ENCODE measurements at regions not wholly inside any gene's neighbourhood (a gene's known extent, or its start where the extent isn't known, plus 50 kb on each side); places are given as distances from the start of the nearest gene placed in this dataset.

DNA sequence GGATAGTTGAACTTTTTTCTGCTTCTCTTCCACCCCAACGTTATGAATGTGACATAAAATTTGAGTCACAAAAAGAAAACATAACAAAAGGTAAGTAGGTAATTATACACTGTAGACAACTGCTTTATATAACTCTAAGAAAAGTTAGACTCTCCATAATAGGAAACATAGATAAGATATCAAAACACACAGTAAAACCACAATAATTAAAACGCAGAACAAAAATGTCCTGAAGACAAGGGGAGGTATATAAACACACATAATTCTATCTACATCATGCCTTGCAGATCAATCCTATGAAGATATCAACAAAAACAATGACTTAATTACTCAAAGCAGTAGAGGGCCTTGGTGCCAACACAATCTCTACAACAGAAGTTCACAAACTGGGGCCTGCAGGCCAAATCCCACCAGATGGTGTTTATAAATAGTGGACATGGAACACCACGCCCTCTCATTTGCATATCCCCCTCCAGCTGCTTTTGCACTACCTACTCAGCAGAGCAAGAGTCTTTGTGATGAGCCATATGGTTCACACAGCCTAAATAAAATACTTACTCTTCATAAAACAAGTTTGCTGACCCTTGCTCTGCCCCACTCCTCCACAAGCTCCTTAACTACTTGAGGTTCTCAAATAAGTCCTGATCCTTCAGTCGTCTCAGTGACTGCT, 254.7 kb downstream of the KLF12 start:
- Histone ChIP-seq H3K36me3 (no peaks in the 10 kb centered on the region), H3K4me3 (no peak overlapping the region), H3K27ac (replicated peaks in 1 of 4) (no peak overlapping the region), H3K9me3 (no peaks in the 10 kb centered on the region), H3K27me3 (no peaks in the 10 kb centered on the region), H3K4me1 (peaks cover 3 to 22% (median 7%) of the 10 kb centered on the region in 4 donors)
- intact Hi-C loops (cut with DNase I): no loop called here
- 69% methylated on average over 4 of the region's 4 CpGs for WGBS
- DNase-seq (ENCODE audit: extremely low spot score): no peak
- TF ChIP-seq POLR2A (IDR thresholded peaks at IDR 0.05; ENCODE audit: low read depth): no peak
- TF ChIP-seq, protein P1, sequence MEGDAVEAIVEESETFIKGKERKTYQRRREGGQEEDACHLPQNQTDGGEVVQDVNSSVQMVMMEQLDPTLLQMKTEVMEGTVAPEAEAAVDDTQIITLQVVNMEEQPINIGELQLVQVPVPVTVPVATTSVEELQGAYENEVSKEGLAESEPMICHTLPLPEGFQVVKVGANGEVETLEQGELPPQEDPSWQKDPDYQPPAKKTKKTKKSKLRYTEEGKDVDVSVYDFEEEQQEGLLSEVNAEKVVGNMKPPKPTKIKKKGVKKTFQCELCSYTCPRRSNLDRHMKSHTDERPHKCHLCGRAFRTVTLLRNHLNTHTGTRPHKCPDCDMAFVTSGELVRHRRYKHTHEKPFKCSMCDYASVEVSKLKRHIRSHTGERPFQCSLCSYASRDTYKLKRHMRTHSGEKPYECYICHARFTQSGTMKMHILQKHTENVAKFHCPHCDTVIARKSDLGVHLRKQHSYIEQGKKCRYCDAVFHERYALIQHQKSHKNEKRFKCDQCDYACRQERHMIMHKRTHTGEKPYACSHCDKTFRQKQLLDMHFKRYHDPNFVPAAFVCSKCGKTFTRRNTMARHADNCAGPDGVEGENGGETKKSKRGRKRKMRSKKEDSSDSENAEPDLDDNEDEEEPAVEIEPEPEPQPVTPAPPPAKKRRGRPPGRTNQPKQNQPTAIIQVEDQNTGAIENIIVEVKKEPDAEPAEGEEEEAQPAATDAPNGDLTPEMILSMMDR (IDR thresholded peaks at IDR 0.05): no peak
- no peak for TF ChIP-seq EP300 (IDR thresholded peaks at IDR 0.05)
- TF ChIP-seq POLR2AphosphoS5 (IDR thresholded peaks at IDR 0.05): no peak

GRCh38 chr13:73877399-73877798, 256.8 kb downstream of the KLF12 start:
- intact Hi-C loops (cut with DNase I): no loop called here
- no peak overlapping the region for H3K27ac ChIP-seq (replicated peaks in 1 of 4)
- TF ChIP-seq EP300 (IDR thresholded peaks at IDR 0.05): no peak
- TF ChIP-seq, protein P1 (IDR thresholded peaks at IDR 0.05): no peak
- TF ChIP-seq POLR2AphosphoS5 (IDR thresholded peaks at IDR 0.05): no peak
- TF ChIP-seq POLR2A (IDR thresholded peaks at IDR 0.05; ENCODE audit: low read depth): no peak
- DNase-seq (ENCODE audit: extremely low spot score): no peak
- H3K4me1 ChIP-seq: peaks cover 3 to 13% (median 11%) of the 10 kb centered on the region in 4 donors
- no peaks in the 10 kb centered on the region for H3K9me3 ChIP-seq
- H3K27me3 ChIP-seq: no peaks in the 10 kb centered on the region
- no peak overlapping the region for H3K4me3 ChIP-seq
- no peaks in the 10 kb centered on the region for H3K36me3 ChIP-seq

DNA sequence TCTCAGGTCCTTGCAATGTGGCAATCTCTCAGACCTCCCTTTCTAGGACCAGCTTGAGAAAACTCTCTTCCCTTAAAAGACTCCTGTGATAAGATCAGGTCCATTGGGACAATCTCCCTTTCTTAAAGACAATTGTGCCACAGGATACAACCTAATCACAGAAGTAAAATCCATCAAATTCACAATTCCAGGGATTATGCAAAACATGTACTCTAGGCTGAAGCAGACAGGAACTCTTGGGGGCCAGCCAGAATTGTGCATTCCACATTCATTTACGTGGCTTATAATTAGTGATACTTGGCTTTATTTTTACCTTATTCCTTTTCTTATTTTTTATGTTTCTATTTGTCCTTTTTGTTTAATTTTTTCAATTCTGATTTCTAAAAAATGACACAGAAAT, 257.9 kb downstream of the KLF12 start:
- Histone ChIP-seq H3K4me1 (peaks cover 3 to 23% (median 16%) of the 10 kb centered on the region in 4 donors), H3K27ac (replicated peaks in 1 of 4) (no peak overlapping the region), H3K4me3 (no peak overlapping the region), H3K9me3 (no peaks in the 10 kb centered on the region), H3K36me3 (no peaks in the 10 kb centered on the region), H3K27me3 (no peaks in the 10 kb centered on the region)
- DNase-seq (ENCODE audit: extremely low spot score): no peak
- TF ChIP-seq POLR2AphosphoS5 (IDR thresholded peaks at IDR 0.05): no peak
- no peak for TF ChIP-seq POLR2A (IDR thresholded peaks at IDR 0.05; ENCODE audit: low read depth)
- TF ChIP-seq, protein P1 (IDR thresholded peaks at IDR 0.05): no peak
- TF ChIP-seq EP300 (IDR thresholded peaks at IDR 0.05): no peak
- 47% methylated on average over 1 of the region's 1 CpG for WGBS
- intact Hi-C loops (cut with DNase I): no loop called here

DNA sequence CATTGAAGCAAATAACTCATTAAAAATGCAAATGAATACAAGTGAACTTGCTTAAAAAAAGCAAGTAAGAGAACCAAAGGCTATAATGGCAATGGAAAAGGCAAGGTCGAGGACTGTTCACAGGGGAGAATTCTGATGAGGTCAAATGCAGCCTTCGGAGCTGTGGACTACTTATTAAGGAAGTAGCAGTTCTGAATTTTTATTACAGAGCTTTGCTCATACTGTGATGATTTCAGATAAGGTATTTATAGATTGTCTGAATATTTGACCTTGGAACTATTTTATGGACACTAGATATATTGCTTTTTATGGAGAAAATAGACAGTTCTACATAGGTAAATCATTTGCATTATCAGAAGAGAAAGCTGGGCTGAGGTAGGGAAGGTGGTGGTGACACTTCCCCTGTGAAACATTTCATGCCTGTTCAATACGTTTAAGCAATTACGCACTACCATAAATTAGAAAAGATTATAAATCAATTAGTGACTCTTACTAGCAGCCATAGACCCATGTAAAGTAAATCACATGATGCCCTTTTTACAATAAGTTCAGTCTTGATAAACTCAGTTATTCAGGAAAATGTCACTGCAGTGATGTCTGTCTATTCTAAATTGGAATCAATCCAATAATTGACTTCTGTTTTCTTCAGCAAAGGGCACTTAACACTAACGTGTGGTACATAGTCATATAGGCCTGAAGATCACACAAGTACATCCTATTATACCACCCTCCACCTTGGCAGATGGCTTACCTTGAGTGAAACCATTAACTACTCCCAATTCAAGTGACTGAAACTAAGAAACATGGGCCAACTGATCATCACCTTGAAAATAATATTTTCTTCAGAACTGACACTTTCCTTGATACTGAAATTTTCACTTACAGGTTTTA, 260.0 kb downstream of the KLF12 start:
- Histone ChIP-seq H3K27me3 (no peaks in the 10 kb centered on the region), H3K4me1 (peaks cover 3 to 39% (median 22%) of the 10 kb centered on the region in 4 donors), H3K36me3 (no peaks in the 10 kb centered on the region), H3K9me3 (no peaks in the 10 kb centered on the region), H3K4me3 (no peak overlapping the region), H3K27ac (replicated peaks in 1 of 4) (no peak overlapping the region)
- TF ChIP-seq POLR2A (IDR thresholded peaks at IDR 0.05; ENCODE audit: low read depth): no peak
- WGBS: 90% methylated on average over 5 of the region's 5 CpGs
- no peak for DNase-seq (ENCODE audit: extremely low spot score)
- intact Hi-C loops (cut with DNase I): no loop called here

DNA sequence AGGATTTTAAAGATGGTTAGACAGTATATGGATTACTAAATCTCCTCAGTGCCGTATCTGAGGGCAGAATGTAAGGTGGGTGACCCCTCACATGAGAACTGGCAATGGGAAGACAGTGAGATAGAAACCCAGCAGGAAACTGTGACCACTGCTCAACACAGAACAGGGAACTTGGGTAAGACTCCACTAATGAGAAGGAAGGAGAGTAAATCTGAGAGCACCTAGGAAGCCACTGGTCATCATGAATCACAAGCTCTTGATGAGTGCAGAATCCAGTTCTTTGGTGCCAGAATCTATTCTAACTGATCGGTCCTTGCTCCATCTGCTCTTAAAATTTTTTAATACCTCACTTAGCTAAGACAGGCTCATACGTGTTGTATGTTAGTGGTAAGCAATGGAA, 261.8 kb downstream of the KLF12 start:
- H3K27ac ChIP-seq (replicated peaks in 1 of 4): peak overlapping the region in 2 of 4 donors; percentile 72 to 79
- H3K4me3 ChIP-seq: no peak overlapping the region
- DNase-seq (ENCODE audit: extremely low spot score): no peak
- peaks cover 3 to 39% (median 22%) of the 10 kb centered on the region in 4 donors for H3K4me1 ChIP-seq
- no peak for TF ChIP-seq POLR2AphosphoS5 (IDR thresholded peaks at IDR 0.05)
- TF ChIP-seq, protein P1 (IDR thresholded peaks at IDR 0.05): no peak
- no peak for TF ChIP-seq EP300 (IDR thresholded peaks at IDR 0.05)
- TF ChIP-seq POLR2A (IDR thresholded peaks at IDR 0.05; ENCODE audit: low read depth): no peak
- H3K9me3 ChIP-seq: no peaks in the 10 kb centered on the region
- 57% methylated on average over 3 of the region's 3 CpGs for WGBS
- intact Hi-C loops (cut with DNase I): no loop called here
- no peaks in the 10 kb centered on the region for H3K27me3 ChIP-seq
- no peaks in the 10 kb centered on the region for H3K36me3 ChIP-seq

All from esophagus muscularis mucosa (tissue), 4 donors.